ENCODE measurements at regions not wholly inside any gene's neighbourhood (a gene's known extent, or its start where the extent isn't known, plus 50 kb on each side); places are given as distances from the start of the nearest gene placed in this dataset.

- no peak for DNase-seq (ENCODE audit: low read depth)
- no peak overlapping the region for H3K4me3 ChIP-seq (ENCODE audit: low read depth, low read length)
- TF ChIP-seq CTCF (IDR thresholded peaks at IDR 0.05; ENCODE audit: low read depth, low read length, missing control alignments), result no peak
Measured at GRCh38 chr12:23222801-23223200, 597.8 kb downstream of the ETNK1 start.

GRCh38 chr12:23228101-23228500 lies 603.1 kb downstream of the ETNK1 start:
- no peak for DNase-seq (ENCODE audit: low read depth)
- TF ChIP-seq CTCF (IDR thresholded peaks at IDR 0.05; ENCODE audit: low read depth, low read length, missing control alignments), result no peak
- no peak overlapping the region for H3K4me3 ChIP-seq (ENCODE audit: low read depth, low read length)

GRCh38 chr12:23230899-23231298 lies 605.9 kb downstream of the ETNK1 start:
- H3K4me3 ChIP-seq (ENCODE audit: low read depth, low read length), result no peak overlapping the region
- no peak for DNase-seq (ENCODE audit: low read depth)
- no peak for TF ChIP-seq CTCF (IDR thresholded peaks at IDR 0.05; ENCODE audit: low read depth, low read length, missing control alignments)

- no peak for DNase-seq (ENCODE audit: low read depth)
- H3K4me3 ChIP-seq (ENCODE audit: low read depth, low read length), result no peak overlapping the region
- no peak for TF ChIP-seq CTCF (IDR thresholded peaks at IDR 0.05; ENCODE audit: low read depth, low read length, missing control alignments)
Measured at GRCh38 chr12:23236066-23236780, 611.3 kb downstream of the ETNK1 start.

GRCh38 chr12:23236811-23237210 lies 611.8 kb downstream of the ETNK1 start:
- no peak for DNase-seq (ENCODE audit: low read depth)
- no peak overlapping the region for H3K4me3 ChIP-seq (ENCODE audit: low read depth, low read length)
- TF ChIP-seq CTCF (IDR thresholded peaks at IDR 0.05; ENCODE audit: low read depth, low read length, missing control alignments), result no peak

- no peak overlapping the region for H3K4me3 ChIP-seq (ENCODE audit: low read depth, low read length)
- DNase-seq (ENCODE audit: low read depth), result no peak
- TF ChIP-seq CTCF (IDR thresholded peaks at IDR 0.05; ENCODE audit: low read depth, low read length, missing control alignments), result no peak
Measured at GRCh38 chr12:23238190-23238589, 613.2 kb downstream of the ETNK1 start.

- no peak for TF ChIP-seq CTCF (IDR thresholded peaks at IDR 0.05; ENCODE audit: low read depth, low read length, missing control alignments)
- no peak overlapping the region for H3K4me3 ChIP-seq (ENCODE audit: low read depth, low read length)
- no peak for DNase-seq (ENCODE audit: low read depth)
Measured at GRCh38 chr12:23238957-23239356, 614.0 kb downstream of the ETNK1 start.
